SK-N-SH treated with all-trans-retinoic acid at 6 μM for 48 hours (cell line): ENCODE measurements at regions not wholly inside any gene's neighbourhood (a gene's known extent, or its start where the extent isn't known, plus 50 kb on each side); places are given as distances from the start of the nearest gene placed in this dataset.

Experiments
- ARNTL ChIP-seq: fragments of 450-650 bp; formaldehyde crosslinking; IDR thresholded peaks from 2 replicates; pipeline ENCODE4 v1.5.0; 2020; ENCODE audit warnings: low read depth, mild to moderate bottlenecking, moderate library complexity, borderline replicate concordance
- BACH2 ChIP-seq: fragments of 250-450 bp; sonication (Bioruptor Pico); IDR thresholded peaks from 2 replicates; pipeline ENCODE4 v1.9.0; 2021; ENCODE audit warnings: mild to moderate bottlenecking, borderline replicate concordance
- CSDC2 ChIP-seq: fragments of 250-450 bp; sonication (Bioruptor Pico); IDR thresholded peaks from 2 replicates; pipeline ENCODE4 v1.5.0; 2020; ENCODE audit warnings: mild to moderate bottlenecking, moderate library complexity
- ESRRG ChIP-seq: fragments of 250-450 bp; sonication (Bioruptor Pico); IDR thresholded peaks from 2 replicates; pipeline ENCODE4 v1.6.1; 2021; ENCODE audit warnings: mild to moderate bottlenecking
- ISL1 ChIP-seq: fragments of 250-450 bp; sonication (Bioruptor Pico); IDR thresholded peaks from 2 replicates; pipeline ENCODE4 v2.1.2; 2022; ENCODE audit warnings: mild to moderate bottlenecking, moderate library complexity
- PATZ1 ChIP-seq: fragments of 250-450 bp; sonication (Bioruptor Pico); IDR thresholded peaks from 2 replicates; pipeline ENCODE4 v1.8.0; 2020; ENCODE audit warnings: mild to moderate bottlenecking, moderate library complexity, borderline replicate concordance
- SNAI2 ChIP-seq: fragments of 250-450 bp; sonication (Bioruptor Pico); IDR thresholded peaks from 2 replicates; pipeline ENCODE4 v1.5.0; 2020; ENCODE audit warnings: mild to moderate bottlenecking, moderate library complexity
- TOX ChIP-seq: fragments of 250-450 bp; sonication (Bioruptor Pico); IDR thresholded peaks from 2 replicates; pipeline ENCODE4 v1.8.0; 2021; ENCODE audit warnings: mild to moderate bottlenecking, moderate library complexity, borderline replicate concordance
- TSHZ2 ChIP-seq: fragments of 250-450 bp; sonication (Bioruptor Pico); IDR thresholded peaks from 2 replicates; pipeline ENCODE4 v1.5.0; 2020; ENCODE audit warnings: mild to moderate bottlenecking, moderate library complexity

GRCh38 chr10:29830531-29831512, 196.1 kb upstream of the SVIL start:
- no peak for TF ChIP-seq ISL1 (CRISPR knock-in tag)
- no peak for TF ChIP-seq BACH2
- no peak for TF ChIP-seq TSHZ2 (CRISPR knock-in tag)
- no peak for TF ChIP-seq ESRRG (CRISPR knock-in tag)
- TF ChIP-seq TOX (CRISPR knock-in tag), result no peak
- no peak for TF ChIP-seq SNAI2
- TF ChIP-seq ARNTL (CRISPR knock-in tag), result no peak
- TF ChIP-seq PATZ1 (CRISPR knock-in tag), result no peak
- no peak for TF ChIP-seq CSDC2 (CRISPR knock-in tag)
